K562 (cell line): ENCODE measurements at regions not wholly inside any gene's neighbourhood (a gene's known extent, or its start where the extent isn't known, plus 50 kb on each side); places are given as distances from the start of the nearest gene placed in this dataset.

ENCODE experiments used
- BRF1 ChIP-seq: IDR thresholded peaks from 3 replicates; pipeline ENCODE4 v1.6.1; 2011; ENCODE audit warnings: borderline replicate concordance, mild to moderate bottlenecking; ENCODE audit not compliant: insufficient read length; ENCODE audit errors: extremely low read depth
- E2F5 ChIP-seq: sonication (generic); formaldehyde crosslinking; IDR thresholded peaks from 2 replicates; pipeline ENCODE4 v1.8.0; 2022; ENCODE audit warnings: mild to moderate bottlenecking, missing genetic modification reagents
- ETS1 ChIP-seq: conservative IDR thresholded peaks from 2 replicates; pipeline ENCODE4 v1.6.1; 2011; ENCODE audit warnings: low read depth, mild to moderate bottlenecking, low read length; ENCODE audit not compliant: control insufficient read depth
- HMGXB4 ChIP-seq: sonication (generic); formaldehyde crosslinking; IDR thresholded peaks from 2 replicates; pipeline ENCODE4 v1.8.1; 2023; ENCODE audit warnings: mild to moderate bottlenecking, missing genetic modification reagents
- IRF9 ChIP-seq: fragments of 450-650 bp; IDR thresholded peaks from 2 replicates; pipeline ENCODE4 v1.6.1; 2016; ENCODE audit warnings: missing biosample characterization, missing genetic modification characterization
- PATZ1 ChIP-seq: fragments of 250-450 bp; sonication (Bioruptor Pico); IDR thresholded peaks from 2 replicates; pipeline ENCODE4 v1.5.0; 2020; ENCODE audit warnings: mild to moderate bottlenecking, borderline replicate concordance
- POLR2A ChIP-seq: fragments of 450-650 bp; conservative IDR thresholded peaks from 2 replicates; pipeline ENCODE4 v1.6.1; 2016
- REST ChIP-seq, 2 experiments: fragments of 450-650 bp; formaldehyde crosslinking in 1 of 2; IDR thresholded peaks; 2 replicates each; pipeline versions ENCODE4 v1.4.0 to v1.6.1; 2014 to 2020; ENCODE audit warnings: mild to moderate bottlenecking in 2 of 2, borderline replicate concordance in 1 of 2, low read depth in 1 of 2
- TRIM25 ChIP-seq: fragments of 450-650 bp; IDR thresholded peaks from 2 replicates; pipeline ENCODE4 v1.7.0; 2016; ENCODE audit warnings: borderline replicate concordance
- USF2 ChIP-seq: sonication (generic); formaldehyde crosslinking; IDR thresholded peaks from 2 replicates; pipeline ENCODE4 v1.5.0; 2020; ENCODE audit warnings: missing genetic modification reagents
- ZNF212 ChIP-seq: fragments of 450-650 bp; formaldehyde crosslinking; IDR thresholded peaks from 2 replicates; pipeline ENCODE4 v1.4.0; 2020; ENCODE audit warnings: mild to moderate bottlenecking
- ZNF785 ChIP-seq: fragments of 250-450 bp; sonication (Bioruptor Pico); IDR thresholded peaks from 2 replicates; pipeline ENCODE4 v1.4.0; 2020; ENCODE audit warnings: mild to moderate bottlenecking

- TF ChIP-seq BRF1 (no peak), POLR2A (no peak), ZNF212 (CRISPR knock-in tag) (no peak), REST (IDR thresholded peaks at IDR 0.05; ENCODE audit: borderline replicate concordance) (no peak), REST (CRISPR knock-in tag; IDR thresholded peaks at IDR 0.05; ENCODE audit: low read depth) (no peak), IRF9 (tag) (no peak), E2F5 (CRISPR knock-in tag) (no peak), TRIM25 (no peak), ETS1 (no peak), PATZ1 (CRISPR knock-in tag) (no peak), HMGXB4 (CRISPR knock-in tag) (no peak), ZNF785 (CRISPR knock-in tag) (no peak), USF2 (CRISPR knock-in tag) (no peak)
Observed at GRCh38 chr2:38466409-38466808, 89.3 kb upstream of the ATL2 start.
